Breast epithelium (tissue), 3 donors: ENCODE measurements at regions not wholly inside any gene's neighbourhood (a gene's known extent, or its start where the extent isn't known, plus 50 kb on each side); places are given as distances from the start of the nearest gene placed in this dataset.

Source experiments
- POLR2A ChIP-seq: fragments of 450-650 bp; IDR thresholded peaks from one replicate; pipeline ENCODE4 v1.6.1; 2016; ENCODE audit warnings: antibody characterized with exemption, mild to moderate bottlenecking, moderate library complexity
- TF ChIP-seq, protein P1 (sequence below), 3 donors: fragments of 450-650 bp; IDR thresholded peaks; one replicate each; pipeline ENCODE4 v1.5.1; 2016 to 2017; ENCODE audit warnings: antibody characterized with exemption in 3 of 3, mild to moderate bottlenecking in 3 of 3, moderate library complexity in 3 of 3

DNA sequence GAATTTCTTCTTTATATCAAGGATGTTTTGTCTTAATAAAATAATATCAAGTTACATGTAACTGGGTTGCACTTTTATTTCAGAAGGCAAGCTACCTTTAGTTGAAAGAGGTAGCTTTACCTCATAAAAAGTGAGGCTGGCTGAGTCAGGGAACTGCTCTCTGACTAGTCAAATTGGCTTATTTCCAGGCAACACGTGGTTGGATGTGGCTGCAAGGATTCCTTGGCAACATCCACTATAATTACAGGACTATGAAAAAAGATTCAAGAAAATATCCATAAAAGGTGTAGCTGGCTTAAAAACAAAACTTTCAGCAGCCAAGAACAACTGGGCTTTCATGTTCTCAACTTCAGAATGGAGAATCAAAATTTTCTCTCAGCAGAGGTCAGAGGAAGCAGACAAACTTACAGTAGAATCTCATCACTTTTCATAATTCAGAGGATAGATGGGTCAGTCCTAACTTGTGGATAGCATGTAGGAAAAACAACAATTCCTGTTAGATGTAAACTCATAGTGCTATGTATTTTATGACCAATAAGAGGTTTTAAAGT lies 779.1 kb downstream of the MECOM start:
- TF ChIP-seq, protein P1, sequence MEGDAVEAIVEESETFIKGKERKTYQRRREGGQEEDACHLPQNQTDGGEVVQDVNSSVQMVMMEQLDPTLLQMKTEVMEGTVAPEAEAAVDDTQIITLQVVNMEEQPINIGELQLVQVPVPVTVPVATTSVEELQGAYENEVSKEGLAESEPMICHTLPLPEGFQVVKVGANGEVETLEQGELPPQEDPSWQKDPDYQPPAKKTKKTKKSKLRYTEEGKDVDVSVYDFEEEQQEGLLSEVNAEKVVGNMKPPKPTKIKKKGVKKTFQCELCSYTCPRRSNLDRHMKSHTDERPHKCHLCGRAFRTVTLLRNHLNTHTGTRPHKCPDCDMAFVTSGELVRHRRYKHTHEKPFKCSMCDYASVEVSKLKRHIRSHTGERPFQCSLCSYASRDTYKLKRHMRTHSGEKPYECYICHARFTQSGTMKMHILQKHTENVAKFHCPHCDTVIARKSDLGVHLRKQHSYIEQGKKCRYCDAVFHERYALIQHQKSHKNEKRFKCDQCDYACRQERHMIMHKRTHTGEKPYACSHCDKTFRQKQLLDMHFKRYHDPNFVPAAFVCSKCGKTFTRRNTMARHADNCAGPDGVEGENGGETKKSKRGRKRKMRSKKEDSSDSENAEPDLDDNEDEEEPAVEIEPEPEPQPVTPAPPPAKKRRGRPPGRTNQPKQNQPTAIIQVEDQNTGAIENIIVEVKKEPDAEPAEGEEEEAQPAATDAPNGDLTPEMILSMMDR (IDR thresholded peaks at IDR 0.05): no peak
- TF ChIP-seq POLR2A: no peak
